ENCODE measurements at regions not wholly inside any gene's neighbourhood (a gene's known extent, or its start where the extent isn't known, plus 50 kb on each side); places are given as distances from the start of the nearest gene placed in this dataset.

GRCh38 chr1:88189525-88189924 is 494.5 kb upstream of the PKN2 start:
- DNase-seq, result no peak

- no peak for DNase-seq
These were observed 492.2 kb upstream of the PKN2 start for GRCh38 chr1:88191917-88192316.

DNA sequence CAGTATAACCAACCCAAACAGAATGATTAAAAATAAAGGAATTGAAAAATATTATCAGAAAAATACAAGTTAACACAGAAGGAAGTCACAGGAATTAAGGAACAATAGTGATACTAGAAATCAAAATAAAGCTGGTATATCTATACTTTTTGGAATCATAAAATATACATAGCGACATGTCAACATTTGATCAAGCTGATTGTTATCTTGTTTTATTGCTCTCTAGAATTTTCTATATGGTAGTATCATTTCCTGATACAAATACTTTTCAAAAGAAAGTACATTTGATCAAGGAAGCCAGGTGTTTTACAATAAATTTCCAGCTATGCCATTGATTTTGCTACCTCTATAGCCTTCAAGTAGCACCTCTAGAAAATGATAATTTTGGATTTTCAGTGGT is 489.5 kb upstream of the PKN2 start:
- DNase-seq, result no peak

DNA sequence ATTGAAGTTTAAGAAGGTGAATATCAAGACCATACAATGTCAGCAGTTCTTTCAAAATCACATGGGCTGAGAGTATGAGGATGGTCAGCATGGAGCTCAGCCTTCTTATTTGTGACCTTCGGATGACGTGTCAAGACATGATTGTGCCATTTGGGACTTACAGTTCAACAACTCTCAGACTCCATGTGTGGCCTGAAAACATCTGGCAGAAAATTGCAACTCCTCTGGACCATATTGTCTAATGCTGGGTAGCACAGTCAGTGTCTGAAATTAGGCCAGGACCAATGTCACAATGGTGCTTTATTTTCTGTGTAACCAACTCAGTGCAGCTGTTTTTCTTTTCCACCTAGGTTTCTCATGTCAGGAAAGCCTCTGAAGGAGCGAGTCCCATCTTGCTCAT is 483.5 kb upstream of the PKN2 start:
- DNase-seq, result no peak

GRCh38 chr1:88204111-88204510 is 480.0 kb upstream of the PKN2 start:
- DNase-seq, result no peak

- no peak for DNase-seq
These were observed 479.4 kb upstream of the PKN2 start for GRCh38 chr1:88204612-88205167.

GRCh38 chr1:88208389-88208788 is 475.7 kb upstream of the PKN2 start:
- no peak for DNase-seq

DNA sequence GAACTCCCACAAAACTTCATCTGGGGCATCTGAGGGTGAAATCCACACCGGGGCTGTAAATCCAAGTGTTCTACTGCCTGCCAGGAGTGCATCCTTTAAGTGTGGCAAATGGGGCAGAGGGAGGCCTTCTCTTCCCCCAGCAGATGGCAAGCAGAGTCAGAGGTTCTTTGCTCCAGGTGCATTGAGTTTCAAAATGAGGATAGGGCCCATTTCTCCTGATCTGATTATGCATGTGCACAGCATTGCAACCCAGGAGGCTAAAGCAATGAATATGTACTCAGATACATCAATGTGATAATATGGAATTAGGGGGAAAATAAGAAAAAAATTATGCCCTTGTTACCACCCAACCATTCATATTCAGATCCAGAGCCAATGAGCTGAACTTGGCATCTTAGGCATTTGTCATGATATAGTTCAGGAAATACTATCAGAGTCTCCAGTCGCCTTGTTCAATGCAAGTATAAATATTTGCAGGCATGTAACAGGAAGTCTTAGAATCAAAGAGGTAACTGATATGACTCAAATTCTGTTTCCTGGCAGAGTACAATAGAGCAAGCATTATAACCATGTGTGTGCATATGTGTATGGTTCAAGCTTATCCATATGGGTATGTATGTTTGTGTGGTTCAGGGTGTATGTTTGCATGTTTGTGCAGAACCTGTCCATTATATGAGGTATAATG is 473.8 kb upstream of the PKN2 start:
- DNase-seq, result peak; percentile 32

DNA sequence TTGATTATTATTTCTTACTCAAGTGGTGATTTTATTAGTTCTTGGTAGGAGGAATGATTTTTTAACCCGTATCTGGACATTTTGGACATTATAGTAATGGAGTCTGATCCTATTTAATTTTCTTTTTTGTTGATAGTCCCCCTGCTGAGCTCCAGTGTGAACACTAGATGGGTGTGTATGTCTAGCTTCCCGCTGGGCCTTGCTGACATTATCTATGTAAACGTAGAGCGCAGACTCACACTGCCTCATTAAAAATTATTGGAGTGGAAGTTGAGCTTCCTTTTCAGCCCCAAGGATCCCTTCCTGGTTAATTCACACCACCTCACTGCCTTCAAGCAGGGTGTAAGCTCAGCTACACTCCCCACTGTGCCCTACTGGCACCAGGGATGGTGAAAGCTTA is 467.6 kb upstream of the PKN2 start:
- no peak for DNase-seq

DNA sequence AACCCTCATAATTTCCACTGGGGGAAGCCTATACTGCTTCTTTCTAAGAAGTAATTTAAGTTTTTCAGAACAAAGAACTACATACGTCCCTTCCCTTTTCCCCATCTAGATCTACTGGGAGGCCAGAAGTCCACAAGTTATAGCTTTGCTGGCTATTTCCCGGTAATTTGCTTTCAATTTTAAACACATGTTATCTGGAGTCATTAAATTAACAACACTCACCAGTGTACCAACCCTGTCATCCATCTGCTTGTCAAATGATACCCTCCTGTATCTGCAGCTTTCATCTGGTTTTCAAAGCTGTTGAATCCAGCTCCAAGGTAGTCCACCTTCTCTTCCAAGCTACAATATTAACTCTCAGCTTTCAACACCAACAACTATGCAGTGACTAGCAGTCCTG is 466.7 kb upstream of the PKN2 start:
- no peak for DNase-seq

GRCh38 chr1:88219521-88219920 is 464.6 kb upstream of the PKN2 start:
- no peak for DNase-seq

- DNase-seq, result no peak
These were observed 462.7 kb upstream of the PKN2 start for GRCh38 chr1:88221411-88221810.

GRCh38 chr1:88224906-88225305 is 459.2 kb upstream of the PKN2 start:
- DNase-seq, result no peak

- no peak for DNase-seq
These were observed 456.0 kb upstream of the PKN2 start for GRCh38 chr1:88228114-88228513.

- no peak for DNase-seq
These were observed 453.9 kb upstream of the PKN2 start for GRCh38 chr1:88230126-88230525.

GRCh38 chr1:88237058-88237457 is 447.0 kb upstream of the PKN2 start:
- no peak for DNase-seq

GRCh38 chr1:88239205-88239604 is 444.9 kb upstream of the PKN2 start:
- no peak for DNase-seq

- no peak for DNase-seq
These were observed 436.4 kb upstream of the PKN2 start for GRCh38 chr1:88247666-88248065.

DNA sequence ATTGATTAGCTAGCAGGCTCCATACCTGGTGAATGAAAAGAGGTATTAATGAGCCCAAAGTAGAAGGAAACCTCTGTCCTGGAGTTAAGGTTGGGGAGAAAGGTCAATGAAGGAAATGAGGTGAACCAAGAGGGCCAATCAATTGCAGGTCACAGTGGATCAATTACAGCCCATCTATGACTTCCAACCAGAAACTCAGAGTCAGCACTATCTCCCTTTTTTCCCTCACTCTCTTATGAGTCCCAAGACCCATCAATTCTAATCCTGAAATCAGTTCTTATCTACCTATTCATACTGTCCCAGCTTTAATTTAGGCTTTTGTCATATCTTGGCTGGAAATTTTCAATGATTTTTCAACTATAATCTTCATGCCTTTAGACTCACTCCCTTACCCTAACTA is 433.2 kb upstream of the PKN2 start:
- no peak for DNase-seq

GRCh38 chr1:88252745-88253144 is 431.3 kb upstream of the PKN2 start:
- DNase-seq, result no peak

- no peak for DNase-seq
These were observed 418.5 kb upstream of the PKN2 start for GRCh38 chr1:88265606-88266005.

GRCh38 chr1:88266051-88266450 is 418.0 kb upstream of the PKN2 start:
- no peak for DNase-seq

- no peak for DNase-seq
These were observed 411.9 kb upstream of the PKN2 start for GRCh38 chr1:88272216-88272615.

DNA sequence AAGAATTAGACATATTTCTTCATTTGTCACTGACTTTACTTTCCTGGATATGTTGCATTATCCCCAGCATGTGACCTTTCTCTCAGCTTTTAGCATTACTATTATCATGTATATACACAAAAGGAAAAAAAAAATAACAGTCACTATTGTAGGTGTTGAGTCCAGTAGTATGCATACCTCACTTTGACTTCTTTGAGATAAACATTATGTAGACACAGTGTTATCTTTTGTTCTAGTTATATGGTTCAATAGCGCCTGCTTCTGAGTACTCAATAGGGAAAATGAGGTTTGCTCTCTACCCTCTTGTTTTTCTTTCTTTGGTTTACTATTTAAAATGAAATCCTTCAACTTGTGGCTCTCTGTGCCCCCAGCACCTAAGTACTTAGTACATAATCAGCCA is 409.6 kb upstream of the PKN2 start:
- DNase-seq, result no peak

GRCh38 chr1:88275259-88275862 is 408.7 kb upstream of the PKN2 start:
- no peak for DNase-seq

Measured in activated CD4-positive, alpha-beta T cell treated with anti-CD3 and anti-CD28 coated beads, Interleukin-2, Interleukin-6, amounts not matched to agents 100 ng/mL and 50 ng/mL, durations not matched to agents 16 hours and 8 hours (primary cell).